HG03139 (cell line): ENCODE measurements at regions not wholly inside any gene's neighbourhood (a gene's known extent, or its start where the extent isn't known, plus 50 kb on each side); places are given as distances from the start of the nearest gene placed in this dataset.
A peak's percentile ranks its signal among the peaks of the same experiment; 100 is the strongest.

Source experiments
- ATAC-seq: cut with Tn5 transposase; IDR thresholded peaks from one replicate; pipeline ENCODE4 v1.9.1; 2021; ENCODE audit not compliant: unreplicated experiment

DNA sequence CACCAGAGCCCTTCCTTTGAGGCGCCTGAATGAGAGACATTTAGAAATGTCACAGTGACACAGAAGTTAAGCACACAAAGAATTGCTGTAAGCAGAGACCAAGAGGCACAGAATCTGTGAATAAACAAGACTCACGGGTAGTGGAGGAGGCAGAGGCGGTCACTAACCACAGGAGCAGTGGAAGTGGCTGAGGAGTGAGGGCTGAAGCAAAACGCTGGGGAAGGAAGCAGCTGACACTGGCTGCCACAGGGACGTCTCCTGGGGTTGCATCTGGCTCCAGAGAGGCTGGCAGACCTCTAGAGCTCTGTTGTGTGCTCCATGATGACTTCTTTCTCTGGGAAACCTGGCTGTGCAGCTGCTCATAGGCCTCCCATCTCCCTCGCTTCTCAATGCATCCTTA is 65.0 kb upstream of the SLC2A12 start:
- ATAC-seq, result no peak

DNA sequence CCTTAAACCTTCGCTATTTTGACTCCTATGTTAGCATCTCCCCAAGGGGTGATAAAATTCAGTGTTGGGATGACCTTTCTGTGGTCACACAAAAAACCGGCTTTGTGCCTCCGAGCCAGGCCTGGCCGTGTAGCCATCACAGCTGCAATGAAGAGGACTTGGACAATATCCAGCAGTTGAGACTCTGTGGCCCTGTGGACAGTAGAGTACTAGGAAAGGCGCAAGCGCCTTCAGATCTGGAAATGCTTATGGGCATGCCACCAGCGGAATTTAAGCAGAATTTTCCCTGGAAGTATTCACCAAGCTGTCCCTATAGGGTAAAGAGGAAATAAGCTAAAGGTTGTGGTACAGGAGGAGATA is 63.3 kb upstream of the SLC2A12 start:
- no peak for ATAC-seq

DNA sequence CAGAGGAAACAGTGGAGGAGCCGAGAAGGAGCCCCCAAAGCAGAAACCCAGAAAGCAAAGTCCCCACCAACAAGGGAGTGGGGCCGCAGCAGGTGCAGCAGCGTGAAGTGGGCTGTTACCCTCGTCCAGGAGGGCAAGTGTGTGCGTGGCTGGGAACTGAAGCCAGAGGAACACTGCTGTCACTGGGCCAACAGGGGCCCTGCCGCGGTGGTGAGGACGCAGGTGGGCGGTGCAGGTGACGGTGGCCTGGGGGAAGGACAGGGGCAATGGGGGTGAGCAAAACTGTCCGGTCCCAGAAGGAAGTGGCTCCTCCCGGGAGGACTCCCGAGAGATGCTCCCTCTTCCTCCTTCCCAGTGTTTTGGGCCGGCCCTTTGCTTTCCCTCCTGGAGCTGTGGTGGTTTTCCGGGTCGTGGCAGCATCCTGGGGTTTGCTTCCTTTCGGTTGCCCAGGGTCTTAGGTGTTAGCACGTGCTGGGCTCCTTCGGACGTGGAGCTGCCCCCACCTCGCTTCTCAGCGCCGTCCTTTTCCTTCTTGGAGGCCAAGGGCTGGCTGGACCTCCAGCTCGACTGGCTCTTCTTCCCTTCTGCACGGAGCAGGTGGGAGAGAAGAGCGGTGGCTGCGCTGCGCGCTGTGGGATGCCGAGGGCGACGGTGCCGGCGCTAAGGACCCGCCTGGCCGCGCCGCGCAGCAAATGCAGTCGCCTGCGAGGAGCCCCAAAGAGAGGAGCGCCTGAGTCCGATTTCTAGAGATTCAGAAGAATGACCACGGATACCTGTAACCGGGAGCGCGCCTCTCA is 62.7 kb upstream of the SLC2A12 start:
- no peak for ATAC-seq

DNA sequence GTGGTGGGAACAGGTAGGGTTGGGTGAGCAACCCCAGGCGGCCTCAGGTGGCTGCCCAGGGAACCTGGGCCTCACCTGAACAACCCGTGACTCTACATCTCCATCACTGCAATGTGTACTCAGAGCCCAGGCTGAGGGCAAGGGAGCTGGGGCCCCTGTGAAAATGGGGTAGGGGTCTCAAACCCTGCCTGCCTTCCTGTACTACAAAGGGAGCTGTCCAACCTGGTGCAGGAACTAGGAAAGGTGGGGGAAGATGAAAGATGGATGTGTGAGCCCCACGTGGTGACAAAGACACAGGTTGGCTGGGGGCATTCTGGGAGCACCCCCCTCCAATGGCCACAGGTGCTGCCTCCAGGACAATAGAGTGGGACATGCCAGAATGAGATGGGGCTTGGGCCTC is 62.1 kb upstream of the SLC2A12 start:
- ATAC-seq, result no peak

DNA sequence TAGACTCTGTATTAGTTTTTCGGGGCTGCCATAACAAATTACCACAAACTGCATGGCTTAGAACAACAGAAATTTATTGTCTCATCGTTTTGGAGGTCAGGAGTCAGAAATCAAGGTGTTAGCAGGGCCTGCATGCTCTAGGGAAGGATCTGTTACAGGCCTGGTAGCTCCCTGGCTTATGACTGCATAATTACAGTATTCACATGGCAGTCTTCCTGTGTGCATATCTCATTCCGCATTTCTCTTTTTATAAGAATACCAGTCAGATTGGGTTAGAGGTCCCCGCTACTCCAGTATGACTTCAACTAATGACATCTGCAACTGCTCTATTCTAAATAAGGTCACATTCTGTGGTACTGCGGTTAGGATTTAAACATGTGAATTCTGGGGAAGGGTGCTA is 59.3 kb upstream of the SLC2A12 start:
- no peak for ATAC-seq

DNA sequence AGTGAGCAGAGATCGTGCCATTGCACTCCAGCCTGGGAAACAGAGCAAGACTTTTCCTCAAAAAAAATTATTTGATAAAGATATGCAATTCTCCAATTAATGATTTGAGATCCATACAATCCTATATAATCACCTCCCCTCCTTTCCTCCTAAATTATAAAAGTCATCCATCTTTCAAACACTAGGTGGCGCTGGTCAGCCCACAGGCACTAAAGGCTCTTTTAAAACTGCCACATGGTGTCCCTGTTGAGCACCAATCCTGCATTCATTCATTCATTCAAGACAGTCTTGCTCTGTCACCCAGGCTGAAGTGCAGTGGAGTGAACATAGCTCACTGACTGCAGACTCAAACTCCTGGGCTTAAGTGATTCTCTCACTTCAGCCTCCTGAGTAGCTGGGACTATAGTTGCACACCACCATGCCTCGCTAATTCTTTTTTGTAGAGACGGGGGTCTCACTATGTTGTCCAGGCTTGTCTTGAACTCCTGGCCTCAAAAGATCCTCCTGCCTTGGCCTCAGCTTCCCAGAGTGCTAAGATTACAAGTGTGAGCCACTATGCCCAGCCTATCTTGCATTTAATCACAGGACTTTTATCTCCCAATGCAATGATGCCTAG is 58.7 kb upstream of the SLC2A12 start:
- ATAC-seq, result peak; percentile 68

DNA sequence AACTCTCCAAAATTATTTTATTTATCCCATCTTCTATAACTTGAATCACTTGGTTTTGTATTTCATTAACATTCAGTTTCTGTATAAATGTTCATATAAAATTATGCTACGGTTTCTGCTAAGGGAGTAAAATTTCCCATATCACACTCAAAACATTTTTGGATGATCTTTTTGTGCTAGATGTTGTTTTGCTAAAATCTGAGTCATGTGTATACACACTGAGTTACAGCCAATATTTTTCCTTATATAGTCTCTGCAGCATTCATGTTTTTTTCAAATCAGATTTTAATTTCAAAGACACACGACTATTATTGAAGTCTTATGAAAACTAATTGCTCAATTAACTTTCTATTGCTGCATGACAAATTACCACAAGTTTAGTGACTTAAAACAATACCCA is 54.3 kb upstream of the SLC2A12 start:
- ATAC-seq, result no peak

DNA sequence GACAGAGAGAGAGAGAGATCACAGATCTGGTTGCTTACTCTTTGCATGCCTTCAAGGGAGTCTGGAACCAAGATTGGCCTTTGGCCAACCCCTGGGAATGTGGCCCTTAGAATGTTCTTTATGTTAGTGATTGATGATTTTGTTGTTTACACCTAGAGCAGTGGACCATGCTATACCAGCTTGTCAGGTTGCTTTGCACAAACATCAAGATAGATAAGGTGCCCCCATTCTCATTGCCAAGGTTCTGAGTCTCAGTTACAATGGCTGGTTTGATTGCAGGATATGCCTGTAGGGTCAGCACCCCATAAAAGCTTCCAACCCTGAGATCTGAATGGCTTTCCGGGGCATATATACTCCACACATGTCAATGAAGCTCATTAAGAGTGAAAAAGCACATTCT is 53.5 kb upstream of the SLC2A12 start:
- no peak for ATAC-seq

DNA sequence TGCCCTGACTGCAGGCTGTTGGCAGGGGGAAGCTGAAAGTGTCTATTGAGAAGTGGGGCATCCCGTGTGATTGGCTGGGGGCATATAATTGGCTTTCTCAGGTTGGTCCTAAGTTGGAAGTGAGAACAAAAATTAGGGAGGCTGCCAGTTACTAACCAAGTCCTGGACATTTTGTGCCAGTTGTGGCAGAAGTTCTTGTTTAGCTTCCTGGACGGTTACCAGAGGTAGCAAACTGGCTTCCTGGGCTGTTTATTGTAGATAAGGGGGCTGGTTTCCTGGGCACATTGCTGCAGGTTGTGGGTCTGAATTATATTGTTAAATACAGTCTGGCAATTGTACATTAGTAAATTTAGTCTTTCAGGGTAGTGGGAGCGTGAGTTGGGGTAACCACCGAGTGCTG is 50.6 kb upstream of the SLC2A12 start:
- ATAC-seq, result no peak
